NOMO-1 treated with DMSO at 0.1 percent for 48 hours (cell line): ENCODE measurements at regions not wholly inside any gene's neighbourhood (a gene's known extent, or its start where the extent isn't known, plus 50 kb on each side); places are given as distances from the start of the nearest gene placed in this dataset.
A peak's percentile ranks its signal among the peaks of the same experiment; 100 is the strongest.
"Not testable (repeated sequence)": the region's sequence is repeated elsewhere in the genome, so short reads cannot be mapped to it uniquely, and the experiment has no call there.

Experiments
- DNase-seq: peaks from one replicate; lab custom pipeline; 2025; ENCODE audit not compliant: unreplicated experiment; lab: John Stamatoyannopoulos, UW

- no peak for DNase-seq
Observed at GRCh38 chr10:80855348-80855971, 317.8 kb downstream of the SH2D4B start.

- no peak for DNase-seq
Observed at GRCh38 chr10:80856186-80856585, 318.5 kb downstream of the SH2D4B start.

- not testable (repeated sequence) for DNase-seq
Observed at GRCh38 chr10:80859279-80859678, 321.6 kb downstream of the SH2D4B start.

GRCh38 chr10:80860719-80861118 is 323.0 kb downstream of the SH2D4B start:
- DNase-seq = no peak

- no peak for DNase-seq
Observed at GRCh38 chr10:80861882-80862281, 324.2 kb downstream of the SH2D4B start.

GRCh38 chr10:80870282-80870681 is 332.6 kb downstream of the SH2D4B start:
- no peak for DNase-seq

- DNase-seq = no peak
Observed at GRCh38 chr10:80871083-80871482, 333.4 kb downstream of the SH2D4B start.

- DNase-seq = no peak
Observed at GRCh38 chr10:80878330-80878729, 340.6 kb downstream of the SH2D4B start.

DNA sequence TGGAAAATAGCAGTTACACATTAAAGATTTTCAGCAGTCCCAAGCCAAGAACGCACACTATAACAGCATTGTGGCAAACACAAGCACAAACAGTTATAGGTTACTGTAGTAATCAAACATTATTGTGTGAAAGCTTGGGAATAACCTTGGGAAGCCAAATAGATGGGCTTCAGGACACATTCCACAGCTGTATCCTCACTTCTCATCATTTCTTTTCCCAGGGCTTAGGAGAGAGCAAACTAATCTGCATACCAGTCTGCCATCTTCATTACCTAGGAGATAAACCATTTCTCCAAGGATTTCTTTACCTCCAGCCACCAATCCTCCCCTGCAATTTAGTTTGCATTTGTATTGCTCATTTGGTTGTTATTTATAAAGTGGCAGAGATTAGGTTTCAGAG is 352.4 kb downstream of the SH2D4B start:
- DNase-seq = no peak

DNA sequence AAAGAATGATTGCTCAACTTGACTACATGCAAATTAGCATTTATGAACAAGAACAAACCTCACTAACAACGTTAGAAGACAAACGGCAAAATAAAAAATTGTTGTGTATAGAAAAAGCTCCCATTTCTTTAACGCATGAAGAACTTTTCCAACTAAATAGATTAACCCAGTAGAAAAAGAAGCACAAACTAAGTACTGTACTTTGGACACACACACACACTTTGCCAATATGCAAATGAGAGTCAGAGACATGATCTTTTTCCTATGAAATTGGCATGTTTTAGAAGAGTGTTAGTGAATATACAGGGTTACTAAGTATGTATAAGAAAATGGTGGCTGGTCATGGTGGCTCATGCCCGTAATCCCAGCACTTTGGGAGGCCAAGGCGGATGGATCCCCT is 355.6 kb downstream of the SH2D4B start:
- no peak for DNase-seq

GRCh38 chr10:80894311-80894791 is 356.6 kb downstream of the SH2D4B start:
- DNase-seq = no peak

- no peak for DNase-seq
Observed at GRCh38 chr10:80894797-80895467, 357.2 kb downstream of the SH2D4B start.

DNA sequence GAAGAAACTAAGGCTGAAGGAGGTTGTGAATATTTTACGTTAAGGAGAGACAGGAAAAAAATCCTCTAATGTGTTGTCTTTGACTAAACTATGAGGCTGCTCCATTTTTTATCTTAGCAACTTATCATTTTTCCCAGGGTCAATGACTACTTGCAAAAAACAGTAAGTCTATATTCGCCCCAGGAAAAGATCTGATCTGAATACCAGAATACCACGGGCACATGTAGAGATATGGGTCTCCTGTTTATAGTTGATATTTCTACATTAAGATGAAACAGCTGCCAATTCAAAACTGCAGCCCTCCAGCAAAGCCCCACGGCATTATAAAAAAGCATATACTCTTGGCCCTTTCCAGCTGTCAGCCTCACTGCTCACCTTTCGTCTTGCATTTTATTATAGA is 358.4 kb downstream of the SH2D4B start:
- DNase-seq = no peak

DNA sequence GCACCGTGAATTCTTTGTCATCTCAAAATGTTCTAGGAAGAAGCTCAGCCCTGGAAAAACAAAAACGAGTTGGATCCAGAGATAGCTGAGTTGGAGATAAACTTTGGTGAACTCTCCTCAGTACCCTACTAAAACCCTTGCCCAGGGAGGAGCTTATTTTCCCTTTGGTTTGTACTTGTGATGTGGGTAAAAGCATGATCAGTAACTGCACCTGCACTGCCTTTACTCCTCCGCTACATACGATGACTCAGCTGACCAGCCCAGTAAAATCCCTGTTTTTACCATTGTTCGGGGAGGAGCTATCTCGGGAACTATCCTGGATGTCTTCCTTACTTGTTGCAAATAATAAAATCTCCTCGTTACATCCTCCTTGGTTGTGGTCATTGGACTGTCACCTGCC is 359.3 kb downstream of the SH2D4B start:
- DNase-seq = no peak

GRCh38 chr10:80900661-80901060 is 363.0 kb downstream of the SH2D4B start:
- DNase-seq = no peak

DNA sequence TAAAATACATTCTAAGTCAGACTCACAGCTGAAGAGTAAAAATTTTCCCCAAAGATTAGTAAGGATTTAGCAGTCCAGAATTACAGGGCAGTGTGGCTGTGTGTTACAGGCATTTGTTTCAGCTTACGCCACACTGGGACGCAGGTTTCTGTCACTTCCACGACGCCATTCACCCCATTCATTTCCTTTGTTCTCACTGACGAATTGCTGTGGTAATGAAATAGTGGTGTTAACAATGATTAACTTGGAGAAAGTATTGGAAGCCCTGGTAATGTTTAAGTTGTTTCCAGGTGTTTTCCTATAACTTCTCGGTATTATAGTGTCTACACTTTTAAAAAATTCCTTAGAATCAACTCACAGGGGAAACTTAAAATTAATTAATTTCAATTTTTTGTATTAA is 370.9 kb downstream of the SH2D4B start:
- no peak for DNase-seq

DNA sequence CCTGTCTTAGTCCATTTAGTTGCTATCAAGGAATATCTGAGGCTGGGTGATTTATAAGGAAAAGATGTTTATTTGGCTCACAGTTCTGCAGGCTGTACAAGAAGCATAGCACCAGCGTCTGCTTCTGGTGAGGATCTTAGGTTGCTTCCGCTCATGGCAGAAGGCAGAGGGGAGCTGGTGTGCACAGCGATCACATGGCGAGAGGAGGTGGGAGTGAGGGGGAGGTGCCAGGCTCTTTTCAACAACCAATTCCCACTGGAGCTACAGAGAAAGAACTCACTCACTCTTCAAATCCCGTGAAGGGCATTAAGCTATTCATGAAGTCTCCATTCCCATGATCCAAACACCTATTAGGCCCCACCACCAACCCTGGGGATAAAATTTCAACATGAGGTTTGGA is 371.6 kb downstream of the SH2D4B start:
- DNase-seq = no peak

DNA sequence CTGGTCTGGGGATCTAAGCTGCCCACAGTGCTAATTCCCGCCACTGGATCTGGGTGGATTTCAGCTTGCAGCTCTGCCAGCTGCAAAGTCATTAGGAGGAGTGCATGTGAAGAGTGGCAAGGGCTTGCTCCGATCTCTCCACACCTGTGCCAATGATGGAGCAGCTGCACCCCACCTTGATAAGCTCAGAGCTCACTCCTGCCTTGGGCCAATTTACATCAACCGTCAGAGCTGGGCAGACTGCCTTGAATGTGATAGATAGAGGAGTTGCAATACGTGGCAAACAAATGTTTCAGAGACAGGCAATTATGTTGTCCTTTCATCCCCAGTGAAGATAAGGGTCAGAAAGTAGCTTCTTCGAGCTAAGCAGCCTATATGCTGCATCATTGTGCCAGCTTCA is 379.9 kb downstream of the SH2D4B start:
- no peak for DNase-seq

GRCh38 chr10:80921032-80921431 is 383.3 kb downstream of the SH2D4B start:
- no peak for DNase-seq

GRCh38 chr10:80924063-80924952 is 386.6 kb downstream of the SH2D4B start:
- peak; percentile 11 for DNase-seq

DNA sequence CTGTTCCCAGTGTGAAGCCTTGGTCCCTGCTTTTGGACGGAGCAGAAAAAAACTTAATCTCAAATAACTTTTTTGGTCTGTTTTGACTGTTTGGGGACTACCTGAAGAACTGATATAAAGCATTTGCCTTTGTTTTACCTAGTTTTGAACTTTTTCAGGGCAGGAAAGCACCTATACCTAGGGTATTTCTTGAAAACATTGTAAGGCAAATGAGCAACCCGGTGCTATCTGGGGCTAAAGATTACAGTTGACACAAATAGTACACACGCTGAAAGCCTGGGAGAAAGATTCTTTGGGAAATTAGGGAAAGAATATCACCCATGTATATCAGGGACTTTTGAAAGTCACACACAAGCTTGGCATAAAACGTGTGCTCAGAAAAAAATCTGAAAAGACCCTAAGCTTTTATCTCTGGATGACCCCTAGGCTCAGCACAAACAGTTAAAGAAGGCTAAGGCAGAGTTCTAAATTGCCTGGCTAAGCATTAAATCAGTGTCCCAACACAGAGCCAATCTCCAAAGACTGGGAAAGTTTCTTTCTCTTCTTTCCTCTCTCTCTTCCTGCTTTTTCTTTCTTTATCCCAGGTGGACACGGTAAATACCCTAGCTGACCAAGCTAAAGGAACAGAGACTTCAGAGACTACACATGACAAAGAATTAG is 389.8 kb downstream of the SH2D4B start:
- no peak for DNase-seq
